ENCODE measurements at regions not wholly inside any gene's neighbourhood (a gene's known extent, or its start where the extent isn't known, plus 50 kb on each side); places are given as distances from the start of the nearest gene placed in this dataset.
A peak's percentile ranks its signal among the peaks of the same experiment; 100 is the strongest.

GRCh38 chr10:78640796-78641636 lies 427.8 kb upstream of the ZMIZ1 start:
- no peak for DNase-seq

GRCh38 chr10:78641693-78642092 lies 427.1 kb upstream of the ZMIZ1 start:
- no peak for DNase-seq

DNA sequence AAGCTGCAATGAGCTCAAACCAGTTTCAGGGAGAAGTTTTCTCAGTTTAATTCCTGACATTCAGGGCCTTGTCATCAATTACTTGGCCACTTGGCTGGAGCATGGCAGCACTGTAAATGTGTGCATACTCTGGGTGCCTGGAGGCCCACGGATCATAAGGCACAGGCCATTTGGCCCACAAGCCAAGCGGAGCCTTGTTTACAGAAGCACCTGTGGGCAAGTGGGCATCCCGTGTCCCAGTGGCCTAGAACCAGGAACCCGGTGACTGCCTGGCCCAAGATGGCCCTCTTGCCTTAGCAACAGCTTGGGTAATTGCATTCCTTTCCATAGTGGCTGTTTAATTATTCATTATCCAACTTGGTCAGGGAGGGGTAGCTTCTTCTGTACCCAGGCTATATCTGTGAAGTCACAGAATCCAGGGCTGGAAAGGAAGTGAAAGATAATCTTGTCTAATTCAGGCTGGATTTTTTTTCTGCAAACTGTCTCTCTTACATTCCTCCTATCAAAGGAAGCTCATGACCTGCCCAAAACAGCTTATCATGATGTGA lies 426.4 kb upstream of the ZMIZ1 start:
- no peak for DNase-seq

DNA sequence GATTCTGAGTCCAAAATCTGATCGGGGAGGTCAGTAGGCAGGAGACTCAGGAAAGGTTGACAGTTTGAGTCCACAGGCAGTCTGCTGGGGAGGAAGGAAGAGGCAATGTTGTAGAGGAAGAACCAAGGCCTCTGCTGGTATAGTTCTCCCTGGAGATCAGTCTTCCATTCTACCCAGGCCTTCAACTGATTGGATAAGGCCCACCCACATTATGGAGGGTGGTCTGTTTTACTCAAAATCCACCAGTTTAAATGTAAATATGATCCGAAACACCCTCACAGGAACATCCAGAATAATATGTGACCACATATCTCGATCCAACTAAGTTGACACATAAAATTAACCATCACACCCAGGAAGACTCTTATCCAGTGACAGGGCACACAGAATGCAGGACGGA lies 425.3 kb upstream of the ZMIZ1 start:
- DNase-seq, result no peak

GRCh38 chr10:78644550-78644949 lies 424.2 kb upstream of the ZMIZ1 start:
- no peak for DNase-seq

GRCh38 chr10:78645169-78645686 lies 423.5 kb upstream of the ZMIZ1 start:
- no peak for DNase-seq

- no peak for DNase-seq
Observed at GRCh38 chr10:78645975-78646374, 422.8 kb upstream of the ZMIZ1 start.

GRCh38 chr10:78648256-78648860 lies 420.4 kb upstream of the ZMIZ1 start:
- no peak for DNase-seq

DNA sequence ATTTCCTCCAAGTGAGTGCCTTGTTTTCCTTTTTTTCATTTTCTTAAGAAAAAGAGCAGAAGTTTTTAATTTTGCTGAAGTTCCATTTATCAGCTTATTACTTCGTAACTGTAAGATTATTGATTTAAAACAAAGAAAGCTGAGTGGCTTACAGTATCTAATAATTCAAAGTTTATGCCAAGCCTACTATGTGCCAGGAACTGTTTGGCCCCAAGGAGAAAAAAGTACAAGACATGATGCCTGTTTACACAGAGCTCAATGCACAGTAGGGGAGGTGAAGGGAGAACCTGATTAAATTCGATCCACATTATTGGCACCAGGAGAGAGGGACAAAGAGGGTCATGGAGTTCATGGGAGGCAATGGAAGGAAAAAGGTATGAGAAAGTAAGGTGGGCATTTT lies 419.3 kb upstream of the ZMIZ1 start:
- no peak for DNase-seq

DNA sequence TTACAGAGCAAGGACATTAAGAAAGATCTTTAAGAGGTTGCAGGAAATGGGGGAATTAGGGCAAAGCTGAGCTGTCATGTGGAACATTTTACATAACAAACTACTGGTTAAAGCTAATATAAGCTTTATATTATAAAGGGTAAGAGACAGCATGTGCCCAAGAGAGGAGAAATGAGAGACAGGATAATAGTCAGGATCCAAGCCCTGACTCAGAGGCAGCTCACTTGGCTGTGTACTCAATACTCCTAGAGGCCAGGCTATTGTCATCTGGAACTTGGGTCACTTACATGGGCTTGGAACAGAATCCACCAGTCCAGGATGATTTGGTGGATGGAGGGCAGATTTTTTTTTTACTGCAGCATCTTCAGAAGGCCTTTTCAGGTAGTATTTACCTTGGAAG lies 418.6 kb upstream of the ZMIZ1 start:
- DNase-seq, result no peak

DNA sequence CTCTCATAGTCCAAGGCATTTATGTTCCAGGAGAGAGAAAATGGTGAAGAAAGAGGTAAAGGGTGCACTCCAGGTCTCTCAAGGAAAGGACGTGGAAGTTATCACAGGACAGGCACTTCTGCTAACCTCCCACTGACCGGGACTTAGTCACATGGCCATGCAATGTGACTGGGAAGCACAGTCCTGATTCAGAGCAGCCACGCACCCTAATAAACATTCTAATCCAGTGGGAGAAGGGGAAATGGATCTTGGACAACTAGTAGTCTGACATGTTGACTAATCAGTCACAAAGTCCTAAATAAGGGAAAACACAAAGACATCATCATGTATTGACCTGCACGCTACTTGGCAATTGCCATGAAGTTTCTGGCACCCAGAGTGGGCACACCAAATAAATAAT lies 417.5 kb upstream of the ZMIZ1 start:
- no peak for DNase-seq

DNA sequence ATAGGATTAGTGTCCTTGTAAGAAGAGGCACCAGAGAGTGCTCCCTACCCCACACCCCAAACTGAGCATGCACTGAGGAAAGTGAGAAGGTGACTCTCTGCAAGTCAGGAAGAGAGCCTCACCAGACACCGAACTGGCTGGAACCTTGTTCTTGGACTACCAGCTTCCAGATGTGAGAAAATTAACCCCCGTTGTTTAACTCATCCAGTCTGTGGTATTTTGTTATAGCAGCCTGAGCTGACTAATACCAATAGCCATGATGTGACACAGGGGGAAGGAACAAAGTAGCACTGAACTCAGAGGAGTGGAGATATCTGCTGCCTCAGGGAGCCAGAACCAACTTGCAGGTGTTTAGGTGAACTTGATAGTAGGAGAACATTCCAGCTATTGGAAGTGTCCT lies 415.2 kb upstream of the ZMIZ1 start:
- no peak for DNase-seq

- DNase-seq, result no peak
Observed at GRCh38 chr10:78654047-78654590, 414.6 kb upstream of the ZMIZ1 start.

DNA sequence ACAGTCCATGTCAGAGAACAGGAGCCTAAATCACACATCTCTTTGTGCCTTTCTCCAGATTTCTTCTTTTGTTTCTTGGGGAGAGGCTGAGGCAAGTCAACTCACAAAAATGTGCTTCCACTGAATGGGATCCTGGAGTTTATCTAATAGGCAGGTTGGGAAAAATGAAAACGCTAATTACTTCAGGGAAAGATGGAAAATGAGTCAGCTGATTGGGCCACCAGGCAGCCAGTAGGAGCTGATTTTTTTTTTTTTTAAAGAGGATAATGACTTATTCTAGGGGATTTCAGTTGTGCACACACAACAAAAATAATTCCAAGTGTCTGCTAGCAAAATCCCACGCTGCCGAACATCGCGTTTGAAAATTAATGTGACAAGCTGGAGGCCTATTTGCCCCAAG lies 412.8 kb upstream of the ZMIZ1 start:
- no peak for DNase-seq

DNA sequence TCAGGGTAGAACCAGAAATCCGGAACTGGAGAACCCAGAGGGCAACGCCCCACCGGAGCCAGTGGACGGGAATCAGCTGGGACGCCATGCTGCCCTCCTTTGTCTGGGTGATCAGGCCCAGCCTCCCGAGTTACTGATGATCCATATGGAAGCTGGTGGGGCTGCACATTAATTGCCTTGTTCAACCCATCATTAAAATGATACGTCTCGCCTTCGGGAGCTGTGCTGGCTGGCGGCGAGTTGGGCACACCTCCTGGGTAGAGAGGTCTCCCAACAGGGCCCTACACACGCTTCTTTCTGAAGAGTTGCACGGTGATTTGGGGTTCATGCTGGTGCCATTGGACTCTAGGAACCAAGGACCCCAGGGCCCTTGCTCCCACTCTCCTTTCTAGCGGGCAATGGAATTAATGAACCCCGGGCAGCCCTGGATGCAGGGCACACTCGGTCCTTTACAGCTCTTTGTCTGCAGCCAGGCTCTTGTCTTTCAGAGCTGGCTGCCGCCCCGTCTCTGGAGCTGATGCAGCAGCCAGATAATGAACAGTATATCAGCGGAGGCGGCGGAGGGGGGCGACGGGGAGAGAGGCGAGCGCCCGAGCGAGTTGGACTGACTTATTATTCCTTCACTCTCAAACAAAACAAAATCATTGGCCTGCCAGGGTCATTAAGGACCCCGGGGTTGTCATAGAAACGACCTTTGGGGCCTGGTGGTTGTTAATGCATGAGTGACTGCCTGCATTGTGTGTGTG lies 412.2 kb upstream of the ZMIZ1 start:
- DNase-seq, result no peak

DNA sequence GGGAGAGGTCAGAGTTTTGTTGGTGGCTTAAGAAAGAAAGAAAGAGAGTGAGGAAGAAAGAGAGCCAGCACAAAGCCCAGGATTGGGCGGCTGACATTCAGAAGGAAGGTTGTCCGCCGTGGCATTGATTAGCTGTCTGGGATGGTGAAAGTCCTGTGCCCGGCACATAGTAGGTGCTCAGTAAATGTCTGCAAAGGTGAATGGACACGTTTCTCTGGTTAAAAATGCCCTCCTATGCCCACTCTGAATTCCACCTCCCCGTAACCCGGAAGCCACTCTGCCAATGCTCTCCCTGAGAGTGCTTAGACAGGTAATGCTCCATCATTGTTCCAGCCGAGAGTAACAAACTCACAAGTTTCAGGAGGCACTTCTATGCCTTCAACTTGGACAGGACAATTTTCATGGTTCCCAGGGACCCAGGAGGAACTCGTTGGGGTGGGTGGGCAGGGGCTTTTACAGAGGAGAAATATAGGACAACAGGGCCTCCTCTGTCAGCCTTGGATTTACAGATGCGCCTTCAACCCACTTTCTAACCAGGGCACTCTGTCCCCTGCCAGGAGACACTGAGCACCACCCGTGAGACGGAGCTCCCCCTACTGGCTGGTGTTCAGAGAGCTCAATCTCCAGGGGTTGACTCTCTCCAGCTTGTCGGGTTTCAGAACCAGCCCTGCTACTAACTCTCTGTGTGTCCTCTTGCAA lies 411.5 kb upstream of the ZMIZ1 start:
- DNase-seq, result peak; percentile 53

GRCh38 chr10:78657862-78658165 lies 411.0 kb upstream of the ZMIZ1 start:
- DNase-seq, result no peak

DNA sequence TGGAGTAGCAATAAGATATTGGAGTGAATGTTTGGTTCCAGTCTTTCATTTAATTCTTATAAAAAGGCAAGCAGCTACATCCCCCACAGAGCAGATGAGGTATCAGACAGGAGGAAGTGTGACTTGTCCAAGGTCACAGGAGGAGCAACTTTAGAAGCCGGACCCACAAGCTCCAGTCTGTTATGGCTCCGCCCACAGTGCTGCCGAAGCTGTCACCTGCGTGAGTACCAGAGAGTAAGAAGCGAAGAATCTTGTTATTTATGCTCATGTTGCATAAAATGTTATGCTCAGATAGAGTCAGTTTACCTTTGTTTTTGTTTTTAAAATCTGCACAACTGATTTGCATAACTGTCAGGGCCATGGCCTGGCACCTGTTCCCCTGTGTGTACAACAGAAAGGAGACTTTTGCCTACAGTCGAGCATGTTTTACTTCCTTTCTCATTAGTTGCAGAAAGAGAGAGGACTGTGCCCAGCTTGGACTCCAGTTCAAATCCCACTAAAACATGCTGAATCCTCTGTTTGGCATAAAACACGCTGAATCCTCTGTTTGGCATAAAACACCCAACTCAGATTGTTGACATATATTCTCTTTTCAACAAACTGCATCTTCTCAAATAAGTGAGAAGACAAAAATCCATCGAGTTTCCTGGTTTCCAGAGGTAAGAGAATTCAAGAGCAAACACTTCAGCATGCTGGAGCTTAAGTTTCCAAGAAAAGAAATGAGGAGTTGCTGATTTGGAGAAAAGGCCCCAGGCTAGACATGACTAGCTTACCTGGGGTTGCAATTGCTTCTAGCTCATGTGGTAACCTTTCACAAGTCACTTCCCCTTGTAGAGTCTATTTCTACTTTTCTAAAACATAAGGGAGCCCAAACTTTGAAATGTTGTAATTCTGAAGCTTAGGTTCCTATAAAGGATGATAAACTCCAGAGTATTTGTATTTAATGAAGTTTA lies 409.8 kb upstream of the ZMIZ1 start:
- DNase-seq, result no peak

GRCh38 chr10:78659598-78659967 lies 409.2 kb upstream of the ZMIZ1 start:
- no peak for DNase-seq

GRCh38 chr10:78660446-78661106 lies 408.2 kb upstream of the ZMIZ1 start:
- no peak for DNase-seq

- DNase-seq, result no peak
Observed at GRCh38 chr10:78663721-78664120, 405.0 kb upstream of the ZMIZ1 start.

Data from activated T-cell treated with anti-CD3 and anti-CD28 coated beads, Interleukin-2, amount 50 U/mL, for 1 hour (primary cell).